22Rv1 (cell line): ENCODE measurements at regions not wholly inside any gene's neighbourhood (a gene's known extent, or its start where the extent isn't known, plus 50 kb on each side); places are given as distances from the start of the nearest gene placed in this dataset.

Source experiments
- ZFX ChIP-seq: fragments of 450-650 bp; IDR thresholded peaks from 2 replicates; pipeline ENCODE4 v1.6.1; 2017; ENCODE audit warnings: antibody characterized with exemption, borderline replicate concordance
- TF ChIP-seq, protein P1 (sequence below): fragments of 450-650 bp; IDR thresholded peaks from 2 replicates; pipeline ENCODE4 v1.5.1; 2017; ENCODE audit warnings: mild to moderate bottlenecking

DNA sequence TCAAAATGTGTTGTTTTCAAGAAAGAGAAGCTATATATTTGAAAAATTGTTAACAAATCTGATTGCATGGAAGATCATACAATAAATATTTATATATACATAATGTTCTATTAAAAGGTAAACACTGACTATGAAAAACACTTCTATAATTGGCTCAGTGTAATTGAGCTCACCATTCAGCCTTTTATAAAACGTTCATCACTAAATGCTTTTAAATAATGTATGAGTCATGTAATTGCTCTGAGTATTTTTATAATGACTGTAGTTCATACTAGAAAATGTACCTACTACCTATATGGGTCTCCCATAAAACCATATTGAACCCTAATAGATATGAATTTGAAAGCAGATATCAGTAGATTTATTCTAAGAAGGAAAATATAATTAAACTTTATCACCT lies 240.4 kb upstream of the MGAT4C start:
- TF ChIP-seq, protein P1, sequence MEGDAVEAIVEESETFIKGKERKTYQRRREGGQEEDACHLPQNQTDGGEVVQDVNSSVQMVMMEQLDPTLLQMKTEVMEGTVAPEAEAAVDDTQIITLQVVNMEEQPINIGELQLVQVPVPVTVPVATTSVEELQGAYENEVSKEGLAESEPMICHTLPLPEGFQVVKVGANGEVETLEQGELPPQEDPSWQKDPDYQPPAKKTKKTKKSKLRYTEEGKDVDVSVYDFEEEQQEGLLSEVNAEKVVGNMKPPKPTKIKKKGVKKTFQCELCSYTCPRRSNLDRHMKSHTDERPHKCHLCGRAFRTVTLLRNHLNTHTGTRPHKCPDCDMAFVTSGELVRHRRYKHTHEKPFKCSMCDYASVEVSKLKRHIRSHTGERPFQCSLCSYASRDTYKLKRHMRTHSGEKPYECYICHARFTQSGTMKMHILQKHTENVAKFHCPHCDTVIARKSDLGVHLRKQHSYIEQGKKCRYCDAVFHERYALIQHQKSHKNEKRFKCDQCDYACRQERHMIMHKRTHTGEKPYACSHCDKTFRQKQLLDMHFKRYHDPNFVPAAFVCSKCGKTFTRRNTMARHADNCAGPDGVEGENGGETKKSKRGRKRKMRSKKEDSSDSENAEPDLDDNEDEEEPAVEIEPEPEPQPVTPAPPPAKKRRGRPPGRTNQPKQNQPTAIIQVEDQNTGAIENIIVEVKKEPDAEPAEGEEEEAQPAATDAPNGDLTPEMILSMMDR = no peak
- no peak for TF ChIP-seq ZFX
